CD8-positive, alpha-beta memory T cell (primary cell): ENCODE measurements at regions not wholly inside any gene's neighbourhood (a gene's known extent, or its start where the extent isn't known, plus 50 kb on each side); places are given as distances from the start of the nearest gene placed in this dataset.

Source experiments
- CTCF ChIA-PET: fragments of 350-600 bp; sonication (Branson Sonifier 250); formaldehyde crosslinking; loops from one replicate; lab custom pipeline; 2021; ENCODE audit warnings: antibody characterized with exemption; lab: Charles Lee
- POLR2A ChIA-PET: fragments of 350-600 bp; sonication (Branson Sonifier 250); formaldehyde crosslinking; loops from one replicate; lab custom pipeline; 2021; ENCODE audit warnings: antibody characterized with exemption; lab: Charles Lee
- DNase-seq, 5 donors: peaks; one replicate each; pipeline versions ENCODE4 v3.0.0 to v3.0.0-alpha.2; 2020 to 2022; ENCODE audit warnings: mixed read lengths in 1 of 5
- H3K27ac ChIP-seq: one replicate; pipeline ENCODE4 v1.7.0; 2013; ENCODE audit warnings: low read depth, mild to moderate bottlenecking, low read length, moderate library complexity
- H3K27me3 ChIP-seq: 2 replicates; pipeline ENCODE4 v1.7.0; 2013; ENCODE audit warnings: low read length, mild to moderate bottlenecking; ENCODE audit not compliant: insufficient read depth, poor library complexity, severe bottlenecking
- H3K36me3 ChIP-seq: 2 replicates; pipeline ENCODE4 v1.7.0; 2013; ENCODE audit warnings: mild to moderate bottlenecking, low read length, moderate library complexity; ENCODE audit not compliant: insufficient read depth
- H3K4me1 ChIP-seq: 2 replicates; pipeline ENCODE4 v1.7.0; 2013; ENCODE audit warnings: mild to moderate bottlenecking, low read length, moderate library complexity; ENCODE audit not compliant: insufficient read depth
- H3K4me3 ChIP-seq: 2 replicates; pipeline ENCODE4 v1.7.0; 2013; ENCODE audit warnings: mild to moderate bottlenecking, low read length
- H3K9me3 ChIP-seq: 2 replicates; pipeline ENCODE4 v1.7.0; 2013; ENCODE audit warnings: mild to moderate bottlenecking, low read length
- H3K27ac Mint-ChIP-seq, 8 donors: one replicate each; pipeline ENCODE4 v1.8.0; 2020 to 2021; ENCODE audit warnings: mixed read lengths in 8 of 8, mild to moderate bottlenecking in 6 of 8, inconsistent platforms in 3 of 8, moderate library complexity in 3 of 8
- H3K27me3 Mint-ChIP-seq, 2 donors: one replicate each; pipeline ENCODE4 v1.8.0; 2020 to 2021; ENCODE audit warnings: mixed read lengths in 2 of 2, mild to moderate bottlenecking in 1 of 2, moderate library complexity in 1 of 2
- H3K36me3 Mint-ChIP-seq, 3 donors: one replicate each; pipeline ENCODE4 v1.8.0; 2020 to 2021; ENCODE audit warnings: mixed read lengths in 3 of 3, inconsistent platforms in 1 of 3, mild to moderate bottlenecking in 1 of 3
- H3K4me1 Mint-ChIP-seq, 3 donors: one replicate each; pipeline ENCODE4 v1.8.0; 2020 to 2021; ENCODE audit warnings: mixed read lengths in 3 of 3, inconsistent platforms in 1 of 3, mild to moderate bottlenecking in 1 of 3
- H3K4me3 Mint-ChIP-seq, 7 donors: one replicate each; pipeline ENCODE4 v1.8.0; 2020 to 2021; ENCODE audit warnings: mixed read lengths in 7 of 7, mild to moderate bottlenecking in 6 of 7, moderate library complexity in 4 of 7, inconsistent platforms in 2 of 7
- H3K9me3 Mint-ChIP-seq, 5 donors: one replicate each; pipeline ENCODE4 v1.8.0; 2020 to 2022; ENCODE audit warnings: mixed read lengths in 5 of 5, mild to moderate bottlenecking in 3 of 5, moderate library complexity in 2 of 5, inconsistent platforms in 1 of 5

GRCh38 chr1:82483146-82483545 lies 682.4 kb downstream of the ADGRL2 start:
- Histone ChIP-seq H3K27ac (no peak overlapping the region), H3K9me3 (no peaks in the 10 kb centered on the region), H3K4me3 (no peak overlapping the region), H3K27me3 (no peaks in the 10 kb centered on the region), H3K4me1 (no peaks in the 10 kb centered on the region), H3K36me3 (no peaks in the 10 kb centered on the region)
- CTCF ChIA-PET, result no interaction called here
- H3K27ac Mint-ChIP-seq, result no peak overlapping the region
- peaks cover 2 to 25% (median 11%) of the 10 kb centered on the region in 5 donors for H3K9me3 Mint-ChIP-seq
- DNase-seq, result no peak
- no peaks in the 10 kb centered on the region for H3K27me3 Mint-ChIP-seq
- H3K4me1 Mint-ChIP-seq, result no peaks in the 10 kb centered on the region
- H3K4me3 Mint-ChIP-seq, result no peak overlapping the region
- POLR2A ChIA-PET, result no interaction called here
- no peaks in the 10 kb centered on the region for H3K36me3 Mint-ChIP-seq

GRCh38 chr1:82478916-82479315 lies 678.2 kb downstream of the ADGRL2 start:
- CTCF ChIA-PET, result no interaction called here
- DNase-seq, result no peak
- no peaks in the 10 kb centered on the region for H3K27me3 Mint-ChIP-seq
- Histone ChIP-seq H3K9me3 (no peaks in the 10 kb centered on the region), H3K4me3 (no peak overlapping the region), H3K27me3 (no peaks in the 10 kb centered on the region), H3K36me3 (no peaks in the 10 kb centered on the region), H3K27ac (no peak overlapping the region), H3K4me1 (no peaks in the 10 kb centered on the region)
- H3K27ac Mint-ChIP-seq, result no peak overlapping the region
- H3K36me3 Mint-ChIP-seq, result no peaks in the 10 kb centered on the region
- H3K4me3 Mint-ChIP-seq, result no peak overlapping the region
- no peaks in the 10 kb centered on the region for H3K4me1 Mint-ChIP-seq
- peaks cover 2 to 25% (median 14%) of the 10 kb centered on the region in 5 donors for H3K9me3 Mint-ChIP-seq
- POLR2A ChIA-PET, result no interaction called here

GRCh38 chr1:82472489-82473131 lies 671.9 kb downstream of the ADGRL2 start:
- no peak overlapping the region for H3K27ac ChIP-seq
- H3K27ac Mint-ChIP-seq, result no peak overlapping the region
- no peak overlapping the region for H3K4me3 ChIP-seq
- DNase-seq, result no peak
- H3K4me3 Mint-ChIP-seq, result no peak overlapping the region
- no peaks in the 10 kb centered on the region for H3K4me1 Mint-ChIP-seq
- no peaks in the 10 kb centered on the region for H3K27me3 ChIP-seq
- no peaks in the 10 kb centered on the region for H3K9me3 ChIP-seq
- no peaks in the 10 kb centered on the region for H3K36me3 ChIP-seq
- peaks cover 0 to 20% (median 6%) of the 10 kb centered on the region in 5 donors for H3K9me3 Mint-ChIP-seq
- no peaks in the 10 kb centered on the region for H3K36me3 Mint-ChIP-seq
- ChIA-PET POLR2A (no interaction called here), CTCF (no interaction called here)
- no peaks in the 10 kb centered on the region for H3K4me1 ChIP-seq
- no peaks in the 10 kb centered on the region for H3K27me3 Mint-ChIP-seq

GRCh38 chr1:82466891-82467290 lies 666.2 kb downstream of the ADGRL2 start:
- H3K27me3 ChIP-seq, result no peaks in the 10 kb centered on the region
- H3K27ac ChIP-seq, result no peak overlapping the region
- ChIA-PET POLR2A (no interaction called here), CTCF (no interaction called here)
- no peak overlapping the region for H3K4me3 Mint-ChIP-seq
- peaks cover 0 to 21% (median 2%) of the 10 kb centered on the region in 5 donors for H3K9me3 Mint-ChIP-seq
- no peaks in the 10 kb centered on the region for H3K36me3 Mint-ChIP-seq
- H3K4me1 Mint-ChIP-seq, result no peaks in the 10 kb centered on the region
- H3K36me3 ChIP-seq, result no peaks in the 10 kb centered on the region
- H3K4me3 ChIP-seq, result no peak overlapping the region
- H3K4me1 ChIP-seq, result no peaks in the 10 kb centered on the region
- no peak for DNase-seq
- H3K27ac Mint-ChIP-seq, result no peak overlapping the region
- H3K27me3 Mint-ChIP-seq, result no peaks in the 10 kb centered on the region
- H3K9me3 ChIP-seq, result no peaks in the 10 kb centered on the region

- Mint-ChIP-seq H3K9me3 (peaks cover 0 to 21% (median 3%) of the 10 kb centered on the region in 5 donors), H3K27me3 (no peaks in the 10 kb centered on the region), H3K27ac (no peak overlapping the region), H3K36me3 (no peaks in the 10 kb centered on the region), H3K4me3 (no peak overlapping the region), H3K4me1 (no peaks in the 10 kb centered on the region)
- no peaks in the 10 kb centered on the region for H3K9me3 ChIP-seq
- no peak overlapping the region for H3K4me3 ChIP-seq
- DNase-seq, result no peak
- H3K27ac ChIP-seq, result no peak overlapping the region
- H3K4me1 ChIP-seq, result no peaks in the 10 kb centered on the region
- no peaks in the 10 kb centered on the region for H3K36me3 ChIP-seq
- CTCF ChIA-PET, result no interaction called here
- POLR2A ChIA-PET, result no interaction called here
- no peaks in the 10 kb centered on the region for H3K27me3 ChIP-seq
Measured at GRCh38 chr1:82466416-82466815, 665.7 kb downstream of the ADGRL2 start.

- ChIA-PET CTCF (no interaction called here), POLR2A (no interaction called here)
- Histone ChIP-seq H3K4me3 (no peak overlapping the region), H3K4me1 (no peaks in the 10 kb centered on the region), H3K27ac (no peak overlapping the region), H3K36me3 (no peaks in the 10 kb centered on the region), H3K9me3 (no peaks in the 10 kb centered on the region), H3K27me3 (no peaks in the 10 kb centered on the region)
- no peak for DNase-seq
- Mint-ChIP-seq H3K27ac (no peak overlapping the region), H3K4me1 (no peaks in the 10 kb centered on the region), H3K9me3 (peaks cover 0 to 25% (median 3%) of the 10 kb centered on the region in 5 donors), H3K27me3 (no peaks in the 10 kb centered on the region), H3K4me3 (no peak overlapping the region), H3K36me3 (no peaks in the 10 kb centered on the region)
Measured at GRCh38 chr1:82465024-82465423, 664.3 kb downstream of the ADGRL2 start.

GRCh38 chr1:82464362-82465001 lies 663.7 kb downstream of the ADGRL2 start:
- Mint-ChIP-seq H3K36me3 (no peaks in the 10 kb centered on the region), H3K27me3 (no peaks in the 10 kb centered on the region), H3K4me3 (no peak overlapping the region), H3K9me3 (peaks cover 0 to 25% (median 3%) of the 10 kb centered on the region in 5 donors), H3K27ac (no peak overlapping the region), H3K4me1 (no peaks in the 10 kb centered on the region)
- DNase-seq, result no peak
- H3K27me3 ChIP-seq, result no peaks in the 10 kb centered on the region
- ChIA-PET CTCF (no interaction called here), POLR2A (no interaction called here)
- no peaks in the 10 kb centered on the region for H3K4me1 ChIP-seq
- no peak overlapping the region for H3K4me3 ChIP-seq
- no peaks in the 10 kb centered on the region for H3K36me3 ChIP-seq
- H3K9me3 ChIP-seq, result no peaks in the 10 kb centered on the region
- H3K27ac ChIP-seq, result no peak overlapping the region

GRCh38 chr1:82463951-82464350 lies 663.2 kb downstream of the ADGRL2 start:
- Mint-ChIP-seq H3K27me3 (no peaks in the 10 kb centered on the region), H3K4me3 (no peak overlapping the region), H3K36me3 (no peaks in the 10 kb centered on the region), H3K27ac (no peak overlapping the region), H3K9me3 (peaks cover 0 to 22% (median 0%) of the 10 kb centered on the region in 5 donors), H3K4me1 (no peaks in the 10 kb centered on the region)
- CTCF ChIA-PET, result no interaction called here
- POLR2A ChIA-PET, result no interaction called here
- Histone ChIP-seq H3K4me1 (no peaks in the 10 kb centered on the region), H3K27ac (no peak overlapping the region), H3K4me3 (no peak overlapping the region), H3K27me3 (no peaks in the 10 kb centered on the region), H3K9me3 (no peaks in the 10 kb centered on the region), H3K36me3 (no peaks in the 10 kb centered on the region)
- no peak for DNase-seq
